CD4-positive, alpha-beta T cell treated with Interferon gamma for 1 hour (primary cell): ENCODE measurements at regions not wholly inside any gene's neighbourhood (a gene's known extent, or its start where the extent isn't known, plus 50 kb on each side); places are given as distances from the start of the nearest gene placed in this dataset.
"Not testable (repeated sequence)": the region's sequence is repeated elsewhere in the genome, so short reads cannot be mapped to it uniquely, and the experiment has no call there.

Source experiments
- DNase-seq: peaks from one replicate; pipeline ENCODE4 v3.0.0-alpha.2; 2020

- no peak for DNase-seq
These were observed 281.0 kb downstream of the CETN3 start for GRCh38 chr5:90128551-90128950.

GRCh38 chr5:90119531-90119971, 290.0 kb downstream of the CETN3 start:
- no peak for DNase-seq

- no peak for DNase-seq
These were observed 292.6 kb downstream of the CETN3 start for GRCh38 chr5:90117005-90117404.

- no peak for DNase-seq
These were observed 296.4 kb downstream of the CETN3 start for GRCh38 chr5:90113108-90113507.

GRCh38 chr5:90112033-90112692, 297.4 kb downstream of the CETN3 start:
- DNase-seq, result no peak

- no peak for DNase-seq
These were observed 298.1 kb downstream of the CETN3 start for GRCh38 chr5:90111364-90112032.

- no peak for DNase-seq
These were observed 300.3 kb downstream of the CETN3 start for GRCh38 chr5:90109285-90109684.

- no peak for DNase-seq
These were observed 310.5 kb downstream of the CETN3 start for GRCh38 chr5:90099099-90099498.

- no peak for DNase-seq
These were observed 312.5 kb downstream of the CETN3 start for GRCh38 chr5:90097082-90097477.

- no peak for DNase-seq
These were observed 313.0 kb downstream of the CETN3 start for GRCh38 chr5:90096415-90097081.

- no peak for DNase-seq
These were observed 314.1 kb downstream of the CETN3 start for GRCh38 chr5:90095292-90096060.

- no peak for DNase-seq
These were observed 315.6 kb downstream of the CETN3 start for GRCh38 chr5:90093751-90094485.

GRCh38 chr5:90092734-90093133, 316.8 kb downstream of the CETN3 start:
- DNase-seq, result no peak

GRCh38 chr5:90084342-90084741, 325.2 kb downstream of the CETN3 start:
- no peak for DNase-seq

- DNase-seq, result not testable (repeated sequence)
These were observed 336.5 kb downstream of the CETN3 start for GRCh38 chr5:90073026-90073570.

- DNase-seq, result no peak
These were observed 337.9 kb downstream of the CETN3 start for GRCh38 chr5:90071656-90072055.

GRCh38 chr5:90071066-90071465, 338.5 kb downstream of the CETN3 start:
- DNase-seq, result no peak

GRCh38 chr5:90066920-90067319, 342.6 kb downstream of the CETN3 start:
- no peak for DNase-seq

- DNase-seq, result no peak
These were observed 352.4 kb downstream of the CETN3 start for GRCh38 chr5:90056911-90057705.

- DNase-seq, result no peak
These were observed 353.7 kb downstream of the CETN3 start for GRCh38 chr5:90055831-90056328.

- DNase-seq, result no peak
These were observed 354.9 kb downstream of the CETN3 start for GRCh38 chr5:90054612-90055011.
